Adipocyte (in vitro differentiated cells): ENCODE measurements at regions not wholly inside any gene's neighbourhood (a gene's known extent, or its start where the extent isn't known, plus 50 kb on each side); places are given as distances from the start of the nearest gene placed in this dataset.
A peak's percentile ranks its signal among the peaks of the same experiment; 100 is the strongest.

Experiments
- DNase-seq: peaks from one replicate; pipeline ENCODE4 v3.0.0-alpha.2; 2015; ENCODE audit warnings: low read depth
- H3K27me3 ChIP-seq: replicated peaks from 2 replicates; pipeline ENCODE4 v1.7.0; 2013; ENCODE audit warnings: mild to moderate bottlenecking, low read length, moderate library complexity; ENCODE audit not compliant: control insufficient read depth, insufficient read depth
- H3K36me3 ChIP-seq: 2 replicates; pipeline ENCODE4 v1.7.0; 2013; ENCODE audit warnings: low read length, mild to moderate bottlenecking, moderate library complexity; ENCODE audit not compliant: control insufficient read depth, insufficient read depth, severe bottlenecking
- H3K4me1 ChIP-seq: 2 replicates; pipeline ENCODE4 v1.7.0; 2013; ENCODE audit warnings: mild to moderate bottlenecking, low read length, moderate library complexity; ENCODE audit not compliant: control insufficient read depth, insufficient read depth
- H3K4me3 ChIP-seq: 2 replicates; pipeline ENCODE4 v1.7.0; 2013; ENCODE audit warnings: mild to moderate bottlenecking, low read length, moderate library complexity
- H3K9ac ChIP-seq: 2 replicates; pipeline ENCODE4 v1.7.0; 2013; ENCODE audit warnings: mild to moderate bottlenecking, low read length, moderate library complexity
- H3K9me3 ChIP-seq: 2 replicates; pipeline ENCODE4 v1.7.0; 2013; ENCODE audit warnings: mild to moderate bottlenecking, low read length, moderate library complexity; ENCODE audit not compliant: control insufficient read depth

DNA sequence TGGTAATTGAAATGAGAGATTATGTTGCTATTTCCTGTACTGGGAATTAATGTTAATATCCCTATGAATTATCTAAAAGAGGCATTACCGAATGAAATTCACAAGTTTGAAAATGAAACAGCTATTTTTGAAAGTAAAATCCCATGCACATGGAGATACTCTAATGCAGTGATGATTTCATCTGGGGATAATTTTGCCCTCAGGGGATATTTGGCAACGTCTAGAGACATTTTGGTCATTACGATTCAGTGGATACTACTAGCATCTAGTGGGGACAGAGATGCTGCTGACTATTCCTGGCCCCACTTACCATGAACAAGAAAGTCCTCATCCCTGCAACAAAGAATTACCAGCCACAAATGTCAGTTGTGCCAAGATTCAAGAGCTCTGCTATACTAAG is 500.9 kb downstream of the EFNA5 start:
- no peak overlapping the region for H3K9ac ChIP-seq
- H3K27me3 ChIP-seq = no peaks in the 10 kb centered on the region
- no peaks in the 10 kb centered on the region for H3K4me1 ChIP-seq
- H3K9me3 ChIP-seq = peaks cover 16% of the 10 kb centered on the region
- no peak overlapping the region for H3K4me3 ChIP-seq
- DNase-seq = peak; percentile 26
- H3K36me3 ChIP-seq = no peaks in the 10 kb centered on the region

GRCh38 chr5:107168848-107169752 is 501.6 kb downstream of the EFNA5 start:
- H3K27me3 ChIP-seq = no peaks in the 10 kb centered on the region
- DNase-seq = no peak
- H3K9ac ChIP-seq = no peak overlapping the region
- peaks cover 16% of the 10 kb centered on the region for H3K9me3 ChIP-seq
- no peaks in the 10 kb centered on the region for H3K4me1 ChIP-seq
- no peak overlapping the region for H3K4me3 ChIP-seq
- no peaks in the 10 kb centered on the region for H3K36me3 ChIP-seq

DNA sequence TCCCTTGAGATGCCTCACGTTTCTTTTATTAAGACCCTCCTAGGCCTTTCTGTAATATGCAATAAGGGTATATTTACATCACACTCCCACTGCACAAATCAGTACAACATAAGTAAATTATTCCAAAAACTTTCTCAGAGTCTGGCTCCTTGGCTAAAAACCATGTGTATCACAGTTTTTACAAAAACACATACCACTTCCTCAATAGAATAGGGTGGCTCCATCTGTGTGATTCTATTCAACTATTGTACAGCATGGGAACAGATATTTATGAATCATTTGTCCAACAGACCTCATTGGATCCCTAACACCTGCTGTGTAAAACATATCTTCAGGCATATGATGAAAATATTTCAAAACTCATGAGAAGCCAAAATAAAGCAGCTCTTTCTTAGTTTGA is 502.7 kb downstream of the EFNA5 start:
- Histone ChIP-seq H3K4me3 (no peak overlapping the region), H3K9ac (no peak overlapping the region), H3K27me3 (no peaks in the 10 kb centered on the region), H3K36me3 (no peaks in the 10 kb centered on the region), H3K9me3 (peaks cover 16% of the 10 kb centered on the region), H3K4me1 (no peaks in the 10 kb centered on the region)
- no peak for DNase-seq

DNA sequence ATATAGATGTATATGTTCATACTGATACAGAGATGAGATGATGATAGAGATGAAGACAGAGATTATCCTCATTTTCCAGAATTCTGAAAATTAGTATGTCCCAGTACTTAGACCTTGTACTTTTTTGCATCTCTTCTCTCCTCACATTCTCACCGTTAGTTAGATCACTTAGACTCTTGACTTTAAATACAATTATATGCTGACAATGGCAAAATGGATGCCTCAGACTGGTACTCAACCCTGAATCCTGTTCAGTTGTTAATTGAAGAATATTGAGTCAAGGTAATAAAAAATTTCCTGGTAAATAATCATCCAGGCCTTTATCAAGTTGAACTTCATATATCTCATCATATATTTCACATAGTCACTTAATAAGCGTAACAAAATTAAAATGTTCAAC is 505.4 kb downstream of the EFNA5 start:
- no peak for DNase-seq
- no peak overlapping the region for H3K4me3 ChIP-seq
- no peaks in the 10 kb centered on the region for H3K4me1 ChIP-seq
- H3K9me3 ChIP-seq = peaks cover 7% of the 10 kb centered on the region
- no peaks in the 10 kb centered on the region for H3K27me3 ChIP-seq
- no peaks in the 10 kb centered on the region for H3K36me3 ChIP-seq
- no peak overlapping the region for H3K9ac ChIP-seq

DNA sequence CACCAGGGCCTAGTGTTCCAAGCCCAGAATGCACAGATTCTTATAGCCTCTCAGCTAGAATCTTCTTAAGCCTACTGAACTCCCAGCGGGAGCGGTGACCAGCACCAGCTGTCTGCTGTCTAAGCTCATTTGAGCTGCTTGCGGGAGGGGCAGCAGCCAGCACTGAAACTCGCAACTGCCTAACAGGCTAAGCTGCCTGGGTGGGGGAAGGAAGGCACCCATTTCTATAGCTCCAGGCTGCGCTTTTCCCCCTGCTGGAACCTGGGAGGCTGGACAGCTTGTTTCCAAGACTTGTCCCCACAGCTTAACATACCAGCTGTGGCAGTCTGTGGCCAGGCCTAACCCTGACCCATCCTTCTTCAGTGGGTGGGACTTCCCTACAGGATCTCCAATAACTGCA is 512.9 kb downstream of the EFNA5 start:
- DNase-seq = no peak
- Histone ChIP-seq H3K9ac (no peak overlapping the region), H3K36me3 (no peaks in the 10 kb centered on the region), H3K27me3 (no peaks in the 10 kb centered on the region), H3K4me3 (no peak overlapping the region), H3K4me1 (no peaks in the 10 kb centered on the region), H3K9me3 (peaks cover 6% of the 10 kb centered on the region)

DNA sequence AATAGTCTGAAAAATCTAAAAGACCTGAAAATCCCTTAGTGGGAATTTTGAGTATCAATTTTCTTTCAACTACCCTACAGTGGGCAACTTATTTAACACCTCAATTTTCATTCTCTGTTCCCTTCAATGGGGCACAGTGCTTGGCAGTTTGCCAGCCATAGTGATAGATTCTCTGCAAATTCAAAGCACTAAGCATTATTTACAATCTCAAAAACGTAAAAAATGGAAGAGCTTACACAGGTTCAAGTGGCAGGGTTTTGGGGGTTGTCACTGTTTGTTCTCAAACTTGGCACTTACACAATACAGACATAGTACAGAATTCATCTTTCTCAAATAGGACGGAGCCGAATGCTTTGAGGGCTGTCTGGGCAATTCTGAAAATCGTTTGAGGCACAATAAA is 515.0 kb downstream of the EFNA5 start:
- Histone ChIP-seq H3K36me3 (no peaks in the 10 kb centered on the region), H3K9ac (no peak overlapping the region), H3K4me1 (no peaks in the 10 kb centered on the region), H3K4me3 (no peak overlapping the region), H3K9me3 (peaks cover 5% of the 10 kb centered on the region), H3K27me3 (no peaks in the 10 kb centered on the region)
- DNase-seq = no peak

DNA sequence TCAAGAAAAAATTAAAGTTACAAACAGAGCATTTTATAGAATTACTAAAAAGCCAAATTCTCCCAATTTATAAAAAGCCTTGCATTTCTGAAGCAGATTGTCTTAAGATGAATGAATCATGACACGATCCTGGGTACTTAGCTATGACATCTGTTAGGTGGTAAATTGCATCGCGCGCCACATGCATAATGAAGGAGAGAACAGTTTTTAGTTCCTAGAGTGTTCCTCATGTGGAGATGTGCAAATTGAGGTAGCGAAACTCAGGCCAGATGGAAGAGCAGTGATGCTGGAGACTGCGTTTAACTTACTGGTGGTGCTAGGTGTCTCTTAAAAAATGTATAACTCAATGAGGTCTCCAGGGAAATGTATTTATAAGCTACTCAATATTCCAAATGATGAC is 516.1 kb downstream of the EFNA5 start:
- H3K27me3 ChIP-seq = no peaks in the 10 kb centered on the region
- H3K36me3 ChIP-seq = no peaks in the 10 kb centered on the region
- H3K4me1 ChIP-seq = no peaks in the 10 kb centered on the region
- H3K4me3 ChIP-seq = no peak overlapping the region
- no peaks in the 10 kb centered on the region for H3K9me3 ChIP-seq
- no peak overlapping the region for H3K9ac ChIP-seq
- DNase-seq = no peak

GRCh38 chr5:107153283-107153682 is 517.5 kb downstream of the EFNA5 start:
- Histone ChIP-seq H3K9me3 (no peaks in the 10 kb centered on the region), H3K36me3 (no peaks in the 10 kb centered on the region), H3K27me3 (no peaks in the 10 kb centered on the region), H3K9ac (no peak overlapping the region), H3K4me3 (no peak overlapping the region), H3K4me1 (no peaks in the 10 kb centered on the region)
- no peak for DNase-seq

- Histone ChIP-seq H3K4me1 (no peaks in the 10 kb centered on the region), H3K9me3 (no peaks in the 10 kb centered on the region), H3K4me3 (no peak overlapping the region), H3K27me3 (no peaks in the 10 kb centered on the region), H3K36me3 (no peaks in the 10 kb centered on the region), H3K9ac (no peak overlapping the region)
- no peak for DNase-seq
These were observed 521.3 kb downstream of the EFNA5 start for GRCh38 chr5:107149243-107150005.

DNA sequence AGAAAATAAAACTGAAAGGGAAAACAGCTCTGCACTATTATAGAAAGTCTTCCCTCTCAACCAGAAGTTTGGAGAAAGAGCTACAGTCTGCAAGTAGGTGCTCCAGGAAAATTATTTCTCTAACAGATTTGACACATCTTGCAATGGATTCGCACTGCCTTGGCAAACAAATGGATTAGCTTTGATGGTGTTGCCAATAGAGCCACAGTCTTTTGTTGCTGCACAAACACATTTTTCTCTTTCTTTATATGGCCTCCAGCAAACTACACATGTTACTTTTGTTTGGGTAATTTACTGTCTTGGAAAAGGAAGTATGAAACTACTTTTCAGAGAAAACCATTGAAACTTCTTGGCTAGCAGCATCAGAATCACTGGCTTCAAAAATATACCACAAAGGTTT is 523.1 kb downstream of the EFNA5 start:
- no peaks in the 10 kb centered on the region for H3K9me3 ChIP-seq
- no peak for DNase-seq
- no peak overlapping the region for H3K9ac ChIP-seq
- H3K27me3 ChIP-seq = no peaks in the 10 kb centered on the region
- H3K4me1 ChIP-seq = no peaks in the 10 kb centered on the region
- no peak overlapping the region for H3K4me3 ChIP-seq
- no peaks in the 10 kb centered on the region for H3K36me3 ChIP-seq

DNA sequence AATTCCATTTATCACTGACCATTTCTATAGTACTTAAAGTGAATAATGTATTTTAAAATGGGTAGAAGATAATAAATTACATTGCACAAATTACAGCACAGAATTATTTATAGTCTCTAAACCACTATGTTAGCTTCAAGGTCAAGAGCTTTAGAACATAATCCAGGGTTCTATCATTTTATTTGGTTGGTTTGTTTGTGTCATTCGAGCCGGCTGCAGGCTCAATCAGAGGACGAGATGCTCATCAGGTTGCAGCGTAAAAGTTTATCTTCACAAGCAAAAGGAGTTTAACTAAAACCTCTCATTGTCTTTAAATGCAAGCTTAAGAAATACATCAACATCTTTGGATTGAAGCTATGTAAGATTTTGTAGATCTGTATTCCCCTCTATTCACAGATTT is 523.8 kb downstream of the EFNA5 start:
- H3K27me3 ChIP-seq = no peaks in the 10 kb centered on the region
- H3K4me1 ChIP-seq = no peaks in the 10 kb centered on the region
- no peak for DNase-seq
- H3K4me3 ChIP-seq = no peak overlapping the region
- no peaks in the 10 kb centered on the region for H3K36me3 ChIP-seq
- H3K9me3 ChIP-seq = no peaks in the 10 kb centered on the region
- no peak overlapping the region for H3K9ac ChIP-seq
